HG03175 (cell line): ENCODE measurements at regions not wholly inside any gene's neighbourhood (a gene's known extent, or its start where the extent isn't known, plus 50 kb on each side); places are given as distances from the start of the nearest gene placed in this dataset.

Experiments used
- ATAC-seq: cut with Tn5 transposase; IDR thresholded peaks from one replicate; pipeline ENCODE4 v1.9.1; 2021; ENCODE audit warnings: mild to moderate bottlenecking, moderate library complexity; ENCODE audit not compliant: unreplicated experiment

DNA sequence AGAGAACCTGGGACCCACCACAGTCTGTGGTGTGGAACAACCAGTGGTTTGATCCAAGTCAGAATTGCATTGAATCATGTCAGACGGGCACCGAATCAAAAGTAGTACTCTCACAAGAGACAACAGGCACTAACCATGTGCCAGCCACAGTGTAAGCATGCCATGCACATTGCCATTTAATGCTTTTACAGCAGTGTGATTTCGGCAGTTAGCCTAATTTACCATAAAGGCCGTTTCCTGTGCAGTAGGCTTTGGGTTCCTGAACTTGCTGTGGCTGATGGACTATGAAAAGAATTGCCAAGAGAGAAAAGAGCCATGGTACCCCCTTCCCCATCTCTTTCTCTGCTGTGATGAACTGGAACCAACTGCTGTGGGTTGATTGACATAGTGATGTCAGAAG is 540.6 kb downstream of the EBF1 start:
- no peak for ATAC-seq

DNA sequence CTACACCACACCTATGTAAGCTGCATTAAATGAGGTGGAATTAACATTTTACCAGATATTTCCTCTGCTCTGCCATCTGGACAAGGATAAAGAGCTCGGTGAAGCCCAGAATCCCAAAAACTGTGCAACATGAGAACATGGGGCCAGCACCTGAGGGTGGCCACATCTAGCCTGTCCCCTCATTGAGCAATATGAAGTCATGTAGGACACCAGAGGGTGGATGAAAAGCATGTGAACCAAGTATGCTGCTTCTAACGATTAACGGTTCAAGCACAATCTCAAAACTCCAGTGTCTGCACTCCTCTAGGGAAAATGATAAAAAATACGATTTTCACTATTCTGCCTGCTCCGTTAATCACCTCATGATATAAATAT is 545.8 kb downstream of the EBF1 start:
- no peak for ATAC-seq

DNA sequence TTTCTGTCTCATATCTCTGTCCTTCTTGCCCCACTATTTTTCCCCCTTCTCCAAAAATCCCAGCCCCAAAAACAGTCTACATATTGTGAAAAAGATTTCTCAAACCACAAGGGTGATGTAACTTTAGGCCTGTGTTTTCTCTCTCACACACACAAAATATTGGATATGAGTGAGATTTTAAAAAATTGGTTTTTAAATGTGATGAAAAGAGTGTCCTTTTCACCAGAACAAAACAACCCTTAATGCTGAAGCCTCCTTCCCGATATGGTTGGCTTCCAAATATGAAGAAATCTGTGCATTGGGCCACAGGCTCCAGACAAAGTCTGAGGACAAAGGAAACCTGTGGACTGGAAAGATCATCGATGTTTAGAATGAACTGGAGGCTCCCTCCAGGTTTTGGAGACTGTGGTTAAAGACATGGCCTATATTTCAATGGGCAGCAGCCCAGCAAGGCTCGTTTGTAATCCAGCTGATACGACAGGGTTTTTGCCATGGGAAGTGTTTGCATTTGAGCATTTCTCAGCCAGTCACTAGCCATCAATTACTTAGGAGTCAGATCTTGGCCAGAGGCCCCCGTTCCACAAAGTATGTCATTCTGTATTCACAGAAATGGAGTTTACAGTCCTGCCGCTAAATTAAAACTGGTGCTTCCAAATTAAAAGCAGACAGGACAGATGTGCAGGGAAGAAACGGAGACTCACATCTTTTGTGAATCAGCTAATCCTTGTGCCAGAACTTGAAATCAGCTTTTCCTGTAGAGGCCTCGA is 546.3 kb downstream of the EBF1 start:
- ATAC-seq = no peak

DNA sequence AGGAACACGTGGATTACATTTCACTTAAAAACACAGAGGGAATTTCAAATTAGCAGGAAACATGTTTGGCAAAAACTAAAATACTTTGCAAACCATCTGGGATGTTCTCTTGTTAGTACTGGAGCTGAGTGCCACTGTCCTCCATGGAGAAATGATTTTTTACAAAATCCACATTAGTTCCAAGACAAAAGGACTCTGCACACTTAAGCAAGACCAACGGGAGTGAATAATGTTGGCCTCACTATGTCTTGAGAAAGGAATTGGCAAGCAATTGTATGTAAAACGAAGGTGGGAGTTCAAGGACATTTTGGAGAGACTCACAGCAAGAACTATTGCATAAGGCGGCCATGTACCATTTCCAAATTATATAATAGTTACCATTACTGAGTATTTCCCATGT is 547.5 kb downstream of the EBF1 start:
- ATAC-seq = no peak

DNA sequence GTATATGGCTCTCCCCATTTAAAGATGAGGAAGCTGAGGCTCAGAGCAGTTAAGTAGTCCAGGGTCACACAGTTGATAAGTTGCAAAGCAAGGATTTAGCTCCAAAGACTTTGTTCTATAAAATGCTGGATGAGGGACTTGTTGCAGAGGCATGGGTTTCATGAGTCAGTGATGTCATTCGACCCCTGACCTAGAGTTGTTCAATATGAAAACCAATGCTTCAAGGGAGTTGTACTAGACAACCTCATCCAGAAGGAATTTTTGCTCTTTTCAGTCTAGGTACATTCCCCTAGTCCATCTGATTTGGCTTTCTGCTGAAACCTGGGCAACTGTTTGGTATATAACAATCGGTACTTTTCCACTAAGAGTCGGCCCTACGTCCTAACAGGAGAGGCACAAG is 550.4 kb downstream of the EBF1 start:
- no peak for ATAC-seq

DNA sequence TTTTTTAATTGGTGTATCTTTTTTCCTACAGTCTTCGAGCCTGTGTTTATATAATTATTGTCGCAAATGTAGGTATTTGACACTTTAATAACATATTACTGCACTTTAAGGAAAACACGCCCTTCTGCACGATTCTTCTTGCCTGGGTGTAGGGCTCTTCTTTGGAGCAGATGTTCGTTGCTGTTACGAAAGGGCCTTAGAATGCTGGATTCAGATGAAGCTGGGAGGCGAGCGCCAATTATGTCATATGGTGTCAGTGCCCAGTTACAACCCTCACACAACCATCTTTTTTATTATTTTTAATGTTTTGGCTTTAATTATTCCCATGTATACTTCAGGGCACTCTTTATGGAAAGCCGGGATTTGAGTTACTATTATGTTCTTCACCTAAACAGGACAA is 553.0 kb downstream of the EBF1 start:
- ATAC-seq = no peak

DNA sequence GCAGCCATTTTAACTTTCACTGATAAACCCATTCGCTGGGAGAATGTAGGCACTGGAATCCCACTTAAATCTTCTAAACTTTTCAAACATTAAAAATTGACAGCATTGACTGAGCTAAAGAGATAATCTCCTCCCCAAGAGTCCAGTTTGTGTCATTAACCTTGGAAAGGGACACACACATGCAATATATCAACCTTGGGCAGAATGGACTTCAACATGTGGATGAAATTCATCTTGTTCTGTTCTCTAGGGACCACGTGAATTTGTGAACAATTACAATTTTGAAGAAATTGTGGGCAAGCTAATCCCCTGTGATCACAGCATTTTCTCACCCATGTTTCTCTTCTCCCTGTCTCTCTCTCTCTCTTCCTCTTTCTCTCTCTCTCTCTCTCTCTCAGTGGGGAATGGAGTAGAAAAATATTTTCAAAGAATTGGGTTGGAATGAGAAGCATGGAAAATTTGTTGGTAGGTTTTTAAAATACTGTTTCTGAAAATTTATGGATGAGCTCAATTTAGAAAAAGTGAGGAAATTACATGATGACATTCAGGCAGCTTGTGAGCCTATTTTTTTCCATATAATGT is 553.7 kb downstream of the EBF1 start:
- ATAC-seq = no peak

DNA sequence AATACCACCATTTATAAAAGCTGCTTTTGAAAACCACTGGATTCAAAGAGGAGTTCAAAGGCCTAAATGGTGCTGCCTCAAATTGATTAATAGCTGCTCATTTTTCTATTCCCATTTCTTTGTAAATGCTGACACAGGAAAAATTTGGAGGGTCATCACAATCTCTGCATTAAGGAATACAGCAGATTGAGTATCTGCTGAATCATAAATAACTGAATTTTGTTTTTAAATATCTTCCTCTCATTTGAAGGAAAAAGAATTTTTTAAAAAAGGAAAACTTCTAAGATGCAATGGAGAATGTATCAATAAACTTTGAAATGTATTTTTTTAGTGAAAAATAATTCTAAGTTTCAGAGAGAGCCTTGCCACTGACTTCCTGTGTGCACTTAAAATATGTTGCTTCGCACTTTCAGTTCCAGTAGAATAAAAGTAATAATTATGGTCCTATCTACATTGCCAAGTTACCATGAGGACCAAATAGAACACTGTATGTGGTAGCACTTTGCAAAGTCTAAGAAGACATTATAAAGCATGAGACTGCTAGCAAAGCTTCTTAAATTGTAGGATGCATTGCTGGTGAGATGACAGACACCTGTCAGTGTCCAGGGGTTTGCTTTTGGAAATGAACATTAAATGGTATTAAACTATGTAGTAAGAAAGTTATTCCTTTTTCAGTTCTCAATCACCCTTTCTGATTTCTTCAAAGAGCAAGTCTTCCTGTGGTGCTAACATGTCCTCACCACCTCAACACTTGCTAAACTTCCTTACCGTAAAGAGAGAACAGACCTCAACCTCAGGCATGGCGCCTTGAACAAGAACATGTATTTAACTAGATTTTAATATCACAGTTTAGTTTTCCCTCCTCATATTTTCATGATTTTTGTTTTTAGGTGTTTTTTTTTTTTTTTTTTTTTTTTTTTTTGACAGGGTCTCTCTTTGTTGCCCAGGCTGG is 555.1 kb downstream of the EBF1 start:
- peak; percentile 56 for ATAC-seq

DNA sequence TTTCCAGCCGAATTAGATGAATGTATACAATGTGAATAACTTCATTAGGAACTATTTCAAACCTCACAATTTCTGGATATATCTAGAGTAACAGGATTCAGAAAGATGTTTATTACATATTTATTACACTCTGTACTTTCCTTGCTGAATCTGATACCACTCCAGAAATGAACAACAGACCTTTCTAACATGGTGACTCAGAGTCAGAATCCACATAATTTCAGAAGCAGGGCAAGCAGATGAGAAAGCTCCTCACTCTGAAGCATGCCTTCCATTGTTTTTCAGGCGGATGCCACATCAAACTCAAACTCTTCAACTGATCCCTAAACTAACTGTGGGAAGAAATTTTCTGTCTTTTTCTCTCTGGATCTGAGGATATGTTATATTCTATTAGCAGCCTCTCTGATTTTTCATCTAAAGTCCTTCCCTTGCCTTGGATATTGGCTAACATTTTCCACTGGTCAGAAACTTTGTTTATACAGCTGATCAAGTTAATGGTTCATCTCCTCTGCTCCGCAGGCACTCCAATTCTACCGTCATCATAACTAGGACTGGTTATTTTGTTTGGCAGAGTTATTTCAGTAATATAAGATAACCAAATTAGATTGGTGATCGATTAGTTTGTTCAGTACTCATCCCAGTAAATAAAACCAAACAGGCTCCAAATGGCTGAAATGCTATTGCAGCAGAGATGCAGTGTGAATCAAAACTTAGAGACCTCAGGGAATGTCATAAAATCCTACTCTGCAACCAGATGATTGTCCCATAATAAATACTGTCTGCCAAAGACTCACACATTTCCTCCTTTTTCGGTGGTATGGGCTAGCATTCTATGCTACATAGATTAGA is 556.0 kb downstream of the EBF1 start:
- ATAC-seq = no peak

DNA sequence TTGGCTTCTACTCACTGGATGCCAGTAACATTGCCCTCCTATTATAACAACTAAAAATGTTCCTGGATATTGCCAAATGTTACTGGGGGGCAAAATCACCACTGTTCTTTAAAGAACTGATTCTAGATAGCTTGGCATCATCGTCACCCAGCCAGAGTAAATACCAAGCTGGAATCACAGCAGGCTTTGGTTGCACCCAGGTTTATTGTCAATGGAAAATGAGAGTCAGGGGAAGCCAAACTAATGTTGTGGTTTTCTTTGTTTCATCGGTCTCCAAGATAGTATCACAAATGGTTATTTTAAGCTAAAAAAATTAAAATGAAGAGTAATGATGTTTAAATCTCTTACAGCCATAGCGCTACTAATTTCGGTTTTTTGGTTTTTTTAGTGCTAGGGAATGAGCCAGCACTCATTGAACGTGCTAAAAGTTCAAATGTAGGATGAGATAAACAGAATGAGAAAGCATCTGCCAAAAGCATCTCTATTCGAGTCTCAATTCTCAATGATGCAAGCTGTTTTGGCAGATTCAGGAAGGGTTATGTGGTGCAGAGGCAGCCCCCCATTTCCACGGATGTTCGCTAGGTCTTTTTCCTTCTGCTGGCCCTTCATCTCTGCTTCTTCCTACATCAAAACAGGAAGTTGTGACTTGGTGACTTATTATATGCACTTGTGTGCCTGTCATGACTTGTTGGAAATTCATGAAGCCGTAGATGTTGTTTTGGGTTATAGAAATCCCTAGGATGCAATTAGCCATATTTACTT is 558.0 kb downstream of the EBF1 start:
- ATAC-seq = no peak

DNA sequence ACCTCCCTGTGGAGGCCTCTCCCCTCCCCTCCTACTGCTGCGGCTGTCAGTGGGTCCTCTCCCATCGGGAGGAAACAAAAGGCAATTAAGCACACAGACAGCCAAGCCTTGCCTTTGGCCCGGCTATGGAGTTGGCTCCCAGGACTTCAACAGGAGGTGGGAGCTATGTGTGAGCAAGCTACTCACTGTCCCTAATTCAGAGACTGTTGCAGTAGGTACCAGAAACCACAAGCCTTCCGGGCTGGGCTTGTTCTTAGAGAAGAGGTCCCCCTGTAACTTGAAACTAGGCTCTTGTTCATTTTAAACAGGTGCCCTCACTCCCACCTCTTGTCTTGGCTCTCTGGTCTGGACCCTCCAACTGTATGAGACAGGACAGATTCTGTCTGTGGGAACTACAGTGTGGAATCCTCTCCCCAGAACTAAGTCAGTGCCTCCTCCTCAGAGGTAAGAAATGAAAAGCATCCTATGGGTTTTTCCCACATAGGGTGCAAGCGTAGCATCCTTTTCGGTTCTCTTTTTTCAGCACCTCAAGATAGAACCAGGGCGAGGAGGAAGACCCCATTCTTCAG is 561.1 kb downstream of the EBF1 start:
- peak; percentile 65 for ATAC-seq

DNA sequence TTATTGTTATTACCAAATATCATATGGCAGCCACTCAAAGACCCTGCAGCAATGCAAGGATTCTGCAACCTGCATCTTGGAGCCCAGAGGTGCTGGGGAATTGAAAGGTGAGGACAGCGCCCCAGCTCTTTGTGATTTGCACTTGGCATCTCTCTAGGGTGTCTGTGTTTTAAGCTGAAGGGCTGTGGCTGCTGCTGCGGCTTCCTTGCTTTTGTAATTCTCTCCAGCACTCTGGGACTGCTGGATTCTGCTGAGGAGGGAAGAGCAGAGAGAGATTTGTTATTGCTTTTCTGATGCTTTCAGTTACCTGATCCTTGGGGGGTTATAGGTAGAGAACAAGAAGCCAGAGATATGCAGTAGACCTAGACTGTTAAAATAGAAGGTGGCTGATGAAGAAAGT is 562.4 kb downstream of the EBF1 start:
- no peak for ATAC-seq

DNA sequence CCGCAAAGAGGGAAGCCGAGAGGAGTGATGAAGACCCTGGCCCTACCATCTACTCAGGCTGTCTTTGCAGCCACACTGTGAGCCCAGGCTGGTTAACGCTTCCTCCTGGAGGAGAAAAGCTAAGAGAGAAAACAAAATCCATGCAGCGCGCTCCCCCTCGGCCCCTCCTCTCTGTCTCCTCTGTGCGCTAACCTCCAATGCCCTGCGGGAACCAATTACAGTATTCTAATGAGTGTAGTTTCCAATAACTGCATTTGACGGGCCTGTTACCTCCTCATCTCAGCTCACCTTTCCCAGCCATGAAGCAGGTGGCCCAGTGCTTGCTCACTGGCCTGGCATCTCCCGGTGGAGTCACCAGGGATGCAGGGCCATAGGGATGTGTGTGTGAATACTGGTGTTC is 565.5 kb downstream of the EBF1 start:
- no peak for ATAC-seq

DNA sequence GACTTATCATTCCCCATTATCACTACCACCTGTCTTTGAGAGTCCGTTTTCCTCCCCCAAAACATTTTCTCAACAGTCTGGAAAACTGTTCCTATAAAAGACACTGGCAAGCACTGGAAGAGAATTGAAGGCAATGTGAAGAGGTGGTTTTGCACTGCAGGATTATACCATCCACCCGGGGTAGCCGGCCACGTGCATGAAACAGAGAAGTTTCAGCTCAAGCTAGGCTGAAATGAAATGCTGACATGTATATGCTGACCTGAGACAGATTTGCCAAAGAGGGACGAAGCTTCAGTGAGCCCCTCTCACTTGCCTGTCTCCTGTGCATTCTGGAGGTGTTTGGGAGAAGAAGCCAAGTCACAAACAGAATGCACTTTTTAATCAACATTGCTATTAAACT is 567.0 kb downstream of the EBF1 start:
- ATAC-seq = no peak

DNA sequence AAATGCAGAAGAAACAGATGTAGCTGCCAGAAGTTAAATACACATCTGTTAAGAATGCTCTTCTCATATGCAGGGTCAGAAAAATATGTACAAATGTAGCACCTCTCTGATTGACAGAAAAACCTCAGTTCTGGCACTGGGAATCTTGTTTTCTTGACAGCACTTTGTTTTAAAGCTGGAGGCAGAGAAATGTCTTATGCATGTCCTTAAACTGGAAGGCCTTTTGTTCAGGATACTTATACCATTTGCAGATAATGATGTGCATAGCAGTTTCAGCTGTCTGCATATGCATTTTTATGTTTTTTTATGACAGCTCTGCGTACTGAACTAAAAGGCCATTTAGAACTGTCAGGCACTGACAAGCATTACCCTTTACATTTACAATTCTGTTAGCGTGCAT is 567.9 kb downstream of the EBF1 start:
- ATAC-seq = no peak

DNA sequence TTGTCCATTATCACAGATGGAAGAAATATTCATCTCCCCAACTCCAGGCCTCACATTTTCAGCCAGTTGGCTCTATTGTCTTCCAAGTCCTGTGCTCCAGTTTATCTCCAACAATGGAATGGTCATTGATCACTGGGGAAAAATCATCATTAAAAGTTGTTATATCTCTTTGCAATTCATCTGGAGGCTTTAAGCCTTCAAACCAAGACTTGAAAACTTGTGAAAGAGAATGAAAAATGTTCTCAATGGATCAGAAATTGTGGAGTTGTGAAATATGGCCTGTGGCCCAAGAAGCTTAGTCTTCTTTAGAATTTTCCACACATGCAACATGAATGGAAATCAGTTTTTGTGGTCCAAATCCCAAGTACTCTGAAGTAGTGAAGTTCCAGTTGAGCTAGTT is 569.6 kb downstream of the EBF1 start:
- no peak for ATAC-seq

DNA sequence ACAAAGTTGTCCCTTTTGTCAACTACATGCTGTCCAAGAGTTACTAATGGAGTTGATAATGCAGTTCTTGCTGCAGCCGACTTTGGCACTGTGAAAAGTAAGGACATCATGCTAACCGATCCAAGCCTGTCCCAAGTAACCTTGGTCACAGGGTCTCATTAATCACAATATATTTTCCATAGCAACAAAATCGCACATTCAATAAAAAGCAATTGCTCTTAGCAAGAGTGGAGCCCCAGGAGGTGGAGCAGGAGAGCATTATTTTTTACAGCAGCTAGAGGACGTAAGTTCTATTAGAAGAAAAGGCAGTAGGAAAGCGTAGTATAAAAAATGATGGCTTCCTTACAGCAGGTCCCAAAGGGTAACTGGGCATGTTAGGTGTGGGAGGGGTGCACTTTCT is 570.3 kb downstream of the EBF1 start:
- ATAC-seq = no peak

DNA sequence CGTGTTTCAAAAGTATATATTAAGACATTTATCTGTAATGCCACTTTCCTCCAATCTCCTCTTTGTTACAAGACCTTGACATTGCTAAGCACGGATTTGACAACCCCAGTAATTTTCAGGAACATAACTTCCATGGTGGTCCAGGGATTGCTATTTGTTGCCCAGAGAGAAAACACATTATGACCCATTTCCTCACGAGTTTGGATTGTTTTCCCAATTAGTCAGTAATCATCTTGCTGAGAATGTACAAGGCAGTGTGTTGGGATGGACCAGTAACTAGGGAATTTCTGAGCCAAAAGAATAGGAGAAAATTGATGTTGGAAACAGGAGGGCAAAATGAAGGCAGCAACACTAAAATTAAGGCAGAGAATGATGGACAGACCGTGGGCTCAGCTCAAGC is 574.1 kb downstream of the EBF1 start:
- ATAC-seq = no peak

DNA sequence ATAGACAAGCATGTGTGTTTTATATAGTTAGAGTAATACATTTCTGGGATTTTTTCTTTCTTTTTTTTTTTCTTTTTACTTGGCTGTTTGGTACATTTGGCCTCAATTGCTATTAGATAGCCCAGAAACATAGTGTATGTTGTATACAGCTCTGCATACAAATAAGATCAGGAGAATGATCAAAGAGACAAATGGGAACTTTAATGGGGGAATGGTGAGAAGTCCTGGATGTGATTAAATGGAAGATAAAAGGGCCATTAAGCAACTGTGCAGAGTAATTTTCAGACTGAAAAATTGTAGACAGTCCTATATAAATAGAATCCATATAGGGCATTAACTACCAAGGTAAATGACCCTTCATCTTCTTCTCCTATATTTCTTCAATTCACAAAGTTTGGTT is 575.6 kb downstream of the EBF1 start:
- no peak for ATAC-seq

DNA sequence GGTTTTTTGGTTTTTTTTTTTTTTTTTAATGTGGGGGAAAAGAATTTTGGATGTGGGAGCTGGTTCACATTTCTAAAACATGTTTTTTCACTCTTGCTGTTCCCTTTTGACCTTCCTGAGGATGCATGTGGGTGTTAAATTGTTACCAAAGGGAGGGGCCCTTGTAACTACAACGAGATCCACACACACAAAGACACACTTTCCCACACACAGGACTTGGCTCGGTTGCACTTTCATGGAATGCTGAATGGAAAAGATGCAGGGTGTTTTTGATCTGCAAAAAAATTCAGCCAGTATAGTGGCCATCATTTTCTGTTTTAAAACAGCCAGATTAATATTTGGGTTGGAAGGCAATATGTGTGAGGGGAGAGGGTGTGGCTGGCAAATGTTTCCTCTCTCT is 576.9 kb downstream of the EBF1 start:
- ATAC-seq = no peak
